Stimulated activated CD8-positive, alpha-beta memory T cell treated with anti-CD3 and anti-CD28 coated beads, Interleukin-7, amount 100 ng/mL, for 24 hours (primary cell): ENCODE measurements at regions not wholly inside any gene's neighbourhood (a gene's known extent, or its start where the extent isn't known, plus 50 kb on each side); places are given as distances from the start of the nearest gene placed in this dataset.
"Not testable (repeated sequence)": the region's sequence is repeated elsewhere in the genome, so short reads cannot be mapped to it uniquely, and the experiment has no call there.

Experiments
- DNase-seq: peaks from one replicate; pipeline ENCODE4 v3.0.0-alpha.2; 2020; ENCODE audit warnings: low read depth

DNA sequence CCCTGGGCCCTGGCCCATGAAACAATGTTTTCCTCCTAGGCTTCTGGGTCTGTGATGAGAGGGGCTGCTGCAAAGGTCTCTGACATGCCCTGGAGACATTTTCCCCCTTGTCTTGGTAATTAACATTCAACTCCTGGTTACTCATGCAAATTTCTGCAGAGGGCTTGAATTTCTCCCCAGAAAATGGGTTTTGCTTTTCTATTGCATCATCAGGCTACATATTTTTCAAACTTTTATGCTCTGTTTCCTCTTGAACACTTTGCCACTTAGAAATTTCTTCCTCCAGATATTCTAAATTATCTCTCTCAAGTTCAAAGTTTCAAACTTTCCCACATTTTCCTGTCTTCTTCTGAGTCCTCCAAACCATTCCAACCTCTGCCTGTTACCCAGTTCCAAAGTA, 98.2 kb upstream of the TCF21 start:
- not testable (repeated sequence) for DNase-seq

DNA sequence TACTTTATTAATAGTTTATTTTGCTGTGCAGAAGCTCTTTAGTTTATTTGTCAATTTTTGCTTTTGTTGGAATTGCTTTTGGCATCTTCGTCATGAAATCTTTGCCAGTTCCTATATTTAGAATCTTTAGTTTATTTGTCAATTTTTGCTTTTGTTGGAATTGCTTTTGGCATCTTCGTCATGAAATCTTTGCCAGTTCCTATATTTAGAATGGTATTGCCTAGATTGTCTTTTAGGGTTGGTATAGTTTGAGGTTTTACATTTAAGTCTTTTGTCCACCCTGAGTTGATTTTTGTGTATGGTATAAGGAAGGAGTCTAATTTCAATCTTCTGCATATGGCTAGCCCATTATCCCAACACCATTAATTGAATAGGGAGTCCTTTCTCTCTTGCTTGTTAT, 93.9 kb upstream of the TCF21 start:
- not testable (repeated sequence) for DNase-seq

DNA sequence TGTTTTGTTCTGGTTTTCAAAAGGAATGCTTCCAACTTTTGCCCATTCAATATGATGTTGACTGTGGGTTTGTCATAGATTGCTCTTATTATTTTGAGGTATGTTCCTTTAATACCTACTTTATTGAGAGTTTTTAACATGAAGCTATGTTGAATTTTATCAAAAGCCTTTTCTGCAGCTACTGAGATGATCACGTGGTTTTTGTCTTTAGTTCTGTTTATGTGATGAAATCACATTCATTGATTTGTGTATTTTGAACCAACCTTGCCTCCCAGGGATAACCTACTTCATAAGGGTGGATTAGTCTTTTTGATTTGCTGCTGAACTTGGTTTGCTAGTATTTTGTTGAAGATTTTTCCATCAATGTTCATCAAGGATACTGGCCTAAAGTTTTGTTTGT, 92.7 kb upstream of the TCF21 start:
- no peak for DNase-seq

DNA sequence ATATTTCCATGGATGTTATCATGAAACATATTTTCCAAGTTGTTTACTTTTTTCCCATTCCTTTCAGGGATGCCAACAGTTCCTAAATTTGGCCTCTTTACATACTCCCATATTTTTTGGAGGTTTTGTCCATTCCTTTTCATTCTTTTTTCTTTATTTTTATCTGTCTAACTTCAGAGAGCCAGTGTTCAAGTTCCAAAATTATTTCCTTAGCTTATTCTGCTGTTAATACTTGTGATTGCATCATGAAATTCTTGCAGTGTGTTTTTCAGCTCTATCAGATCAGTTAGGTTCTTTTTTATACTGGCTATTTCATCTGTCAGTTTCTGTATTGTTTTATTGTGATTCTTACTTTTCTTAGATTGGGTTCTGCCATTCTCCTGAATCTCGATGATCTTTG, 89.9 kb upstream of the TCF21 start:
- DNase-seq = no peak

DNA sequence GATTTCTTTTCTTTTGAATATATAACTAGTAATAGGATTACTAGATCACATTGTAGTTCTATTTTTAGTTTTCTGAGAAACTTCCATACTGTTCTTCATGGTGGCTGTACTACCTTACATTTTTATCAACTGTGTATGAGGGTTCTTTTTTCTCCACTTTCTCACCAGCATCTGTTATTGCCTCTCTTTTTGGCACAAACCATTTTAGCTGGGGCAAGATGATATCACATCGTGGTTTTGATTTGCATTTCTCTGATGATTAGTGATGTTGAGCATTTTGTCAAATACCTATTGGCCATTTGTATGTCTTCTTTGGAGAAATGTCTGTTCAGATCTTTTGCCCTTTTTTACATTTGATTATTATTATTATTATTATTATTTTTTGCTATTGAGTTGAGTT, 86.1 kb upstream of the TCF21 start:
- DNase-seq = no peak

DNA sequence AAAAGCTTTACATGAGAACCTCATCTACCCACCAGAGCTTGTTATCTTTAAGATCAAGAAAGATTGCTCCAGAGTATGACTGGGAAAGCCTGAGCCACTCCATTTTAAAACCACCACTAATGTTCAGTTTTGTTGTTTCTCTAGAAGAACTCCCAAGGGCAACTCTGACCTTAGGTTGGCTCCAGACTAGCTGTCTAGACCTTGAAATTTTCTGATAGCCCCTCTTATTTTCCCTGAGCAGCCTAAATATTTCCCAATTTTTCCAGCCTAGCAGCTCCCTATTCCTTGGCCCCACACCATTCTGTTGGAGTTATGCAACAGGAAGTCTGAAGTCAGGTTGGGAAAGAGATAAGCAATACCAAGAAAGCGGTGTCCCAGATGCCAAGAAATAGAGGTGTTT, 84.6 kb upstream of the TCF21 start:
- DNase-seq = no peak

DNA sequence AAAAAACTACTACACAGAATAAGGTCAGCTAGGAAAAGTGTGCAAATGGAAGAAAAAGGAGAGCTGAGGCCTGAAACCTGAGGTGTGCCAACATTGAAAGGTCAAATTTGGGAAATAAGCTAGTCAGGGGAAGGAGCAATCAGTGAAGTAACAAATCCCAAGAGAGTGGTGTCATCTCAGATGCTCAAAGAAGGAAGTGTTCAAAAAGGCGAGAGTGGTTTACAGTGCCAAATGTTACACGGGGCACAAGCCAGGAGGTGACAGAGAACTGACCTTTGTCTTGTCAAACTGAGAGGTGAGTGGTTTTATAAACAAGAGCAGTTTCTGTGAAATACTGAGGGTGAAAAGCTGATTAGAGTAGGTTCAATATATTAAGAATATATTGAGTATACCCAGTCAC, 83.0 kb upstream of the TCF21 start:
- no peak for DNase-seq

DNA sequence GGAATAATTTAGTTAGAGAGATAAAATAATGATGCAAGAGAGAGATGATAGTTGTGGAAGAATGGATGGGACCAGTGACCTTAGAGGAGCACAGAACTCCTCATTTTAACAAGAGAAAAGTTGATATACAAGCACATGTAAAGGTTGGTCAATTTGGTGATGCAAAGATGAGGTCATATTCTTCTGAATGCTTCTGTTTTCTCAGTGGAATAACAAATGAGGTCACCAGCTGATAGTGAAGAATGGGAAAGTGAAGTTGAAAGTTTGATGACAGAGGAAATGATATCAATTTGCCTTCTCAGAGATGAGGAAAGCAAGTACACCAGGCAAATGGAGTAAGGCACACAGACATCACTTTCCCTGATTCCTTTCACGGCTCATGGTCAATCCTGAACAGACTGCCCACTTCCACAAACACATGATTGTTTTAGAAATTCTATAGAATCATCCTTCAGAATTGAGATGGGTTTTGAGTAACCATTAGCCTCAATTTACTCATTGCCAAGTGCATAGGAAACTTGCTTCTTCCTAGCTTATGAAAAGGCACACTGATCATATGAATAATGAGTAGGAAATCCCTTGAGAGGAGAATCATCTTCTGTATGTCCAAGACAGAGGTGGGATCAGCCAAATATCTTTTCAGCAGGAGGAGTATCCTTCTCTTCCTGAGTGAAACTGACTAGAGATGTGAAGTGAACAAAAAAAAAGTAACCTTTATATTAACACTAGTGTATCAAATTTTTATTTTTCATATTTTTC, 82.4 kb upstream of the TCF21 start:
- DNase-seq = no peak

DNA sequence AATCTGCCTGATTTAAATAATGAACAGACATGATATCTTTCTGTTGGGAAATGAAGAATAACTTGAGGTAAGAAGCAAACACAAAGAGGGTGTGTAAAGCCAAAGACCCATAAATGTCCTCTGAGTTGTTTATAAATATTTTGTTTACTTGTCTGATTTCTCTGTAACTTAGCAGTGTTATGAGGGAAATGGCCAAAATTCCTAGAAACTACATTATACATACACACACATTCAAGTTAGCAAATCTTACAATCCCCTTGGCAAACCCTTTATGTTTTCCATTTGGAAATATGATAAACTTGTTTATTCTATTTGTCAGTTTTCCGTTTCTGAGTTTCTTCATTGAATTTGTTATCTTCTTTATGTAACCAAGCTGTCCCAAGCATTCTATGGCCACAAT, 81.4 kb upstream of the TCF21 start:
- DNase-seq = no peak

DNA sequence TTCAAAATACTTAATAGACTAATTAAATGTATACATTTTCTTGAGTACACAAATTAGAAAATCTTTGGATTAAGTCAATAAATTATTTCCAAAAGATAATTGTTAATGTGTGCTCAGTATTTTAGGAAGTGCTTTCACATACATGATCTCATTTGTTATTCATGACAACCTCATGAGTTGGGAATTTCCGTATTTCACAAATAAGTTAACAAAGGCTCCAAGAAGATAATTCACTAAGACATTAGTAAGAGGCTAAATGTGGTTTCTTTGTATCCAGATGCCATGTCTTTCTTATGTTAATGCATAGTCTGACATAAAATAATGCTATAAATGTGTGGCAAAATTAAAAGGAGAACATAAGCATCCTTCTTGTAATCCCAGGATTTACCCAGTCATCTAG, 79.5 kb upstream of the TCF21 start:
- DNase-seq = no peak

DNA sequence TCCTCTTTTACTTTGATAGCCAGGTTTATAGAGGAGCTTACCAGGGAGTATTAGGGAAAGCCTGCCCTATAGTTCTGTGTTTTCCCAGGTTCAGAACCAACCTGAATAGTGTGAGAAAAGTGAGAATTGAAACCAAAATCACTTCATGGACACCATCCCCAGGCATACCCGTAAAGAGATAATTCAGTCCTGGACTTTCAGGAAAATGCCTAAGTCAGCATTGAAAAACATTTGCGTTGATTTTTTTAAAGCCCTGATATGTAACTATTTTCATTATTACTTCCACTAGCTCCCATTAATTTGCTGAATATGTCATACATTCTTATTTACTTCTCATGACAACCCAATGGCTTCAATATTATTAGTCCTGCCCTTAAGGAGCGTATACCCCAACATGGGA, 77.4 kb upstream of the TCF21 start:
- DNase-seq = no peak

DNA sequence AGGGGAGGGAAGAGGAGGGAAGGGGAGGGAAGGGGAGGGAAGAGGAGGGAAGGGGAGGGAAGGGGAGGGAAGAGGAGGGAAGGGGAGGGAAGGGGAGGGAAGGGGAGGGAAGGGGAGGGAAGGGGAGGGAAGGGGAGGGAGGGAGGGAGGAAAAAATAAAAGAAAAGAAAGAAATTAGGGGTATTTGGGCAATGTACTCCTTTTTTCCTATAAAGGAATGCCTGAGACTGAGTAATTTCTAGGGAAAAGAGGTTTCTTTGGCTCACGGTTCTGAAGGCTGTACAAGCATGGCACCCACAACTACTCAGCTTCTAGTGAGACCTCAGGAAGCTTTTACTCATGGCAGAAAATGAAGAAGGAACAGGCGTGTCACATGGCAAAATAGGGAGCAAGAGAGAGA, 76.5 kb upstream of the TCF21 start:
- DNase-seq = not testable (repeated sequence)

DNA sequence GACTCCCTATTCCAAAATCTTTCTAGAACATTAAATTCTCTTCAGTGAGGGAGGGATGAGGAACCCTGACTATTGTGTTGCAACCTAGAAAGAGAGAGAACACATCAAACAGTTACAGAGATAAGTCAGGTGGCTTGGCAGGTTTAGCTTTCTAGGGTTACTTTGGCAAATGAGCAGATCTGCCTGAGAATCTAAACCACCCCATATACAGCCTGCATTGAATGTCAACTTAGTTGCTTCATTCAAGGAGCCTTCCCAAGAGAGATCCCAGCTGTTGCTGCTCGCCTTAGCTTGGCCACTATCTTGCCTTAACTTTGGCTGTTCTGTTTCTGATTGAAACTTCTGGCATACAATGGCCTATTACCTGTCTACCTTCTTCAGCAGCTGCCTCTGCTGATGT, 74.7 kb upstream of the TCF21 start:
- no peak for DNase-seq

DNA sequence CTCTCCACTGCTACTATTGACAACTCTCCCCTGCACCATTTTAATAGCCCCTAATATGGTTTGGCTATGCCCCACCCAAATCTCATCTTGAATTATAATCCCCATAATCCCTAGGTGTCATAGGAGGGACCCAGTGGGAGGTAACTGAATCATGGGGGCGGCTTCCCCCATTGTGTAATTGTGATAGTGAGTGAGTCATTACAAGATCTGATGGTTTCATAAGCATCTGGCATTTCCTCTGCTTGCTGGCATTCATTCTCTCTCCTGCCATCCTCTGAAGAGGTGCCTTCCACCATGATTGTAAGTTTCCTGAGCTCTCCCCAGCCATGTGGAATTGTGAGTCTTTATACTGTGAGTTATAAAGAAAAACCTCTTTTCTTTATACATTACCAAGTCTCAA, 74.1 kb upstream of the TCF21 start:
- no peak for DNase-seq

DNA sequence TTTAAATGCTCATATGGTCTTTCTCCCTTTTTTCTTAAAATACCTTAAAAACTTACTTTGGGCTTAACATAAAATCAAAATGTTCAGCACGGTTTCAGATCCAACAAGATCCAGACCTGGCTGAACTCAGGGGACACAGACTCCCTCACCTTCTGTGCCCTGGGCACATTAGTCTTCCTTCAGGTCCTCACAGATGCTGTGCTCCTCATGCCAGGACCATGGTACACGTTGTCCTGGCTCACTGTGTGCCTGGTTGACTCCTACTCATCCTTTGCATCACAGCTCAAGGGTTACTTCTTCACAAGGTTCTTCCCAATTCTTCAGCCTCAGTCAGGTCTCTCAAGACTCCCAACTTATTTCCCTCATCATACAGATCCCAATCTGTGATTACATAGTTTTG, 73.6 kb upstream of the TCF21 start:
- no peak for DNase-seq

DNA sequence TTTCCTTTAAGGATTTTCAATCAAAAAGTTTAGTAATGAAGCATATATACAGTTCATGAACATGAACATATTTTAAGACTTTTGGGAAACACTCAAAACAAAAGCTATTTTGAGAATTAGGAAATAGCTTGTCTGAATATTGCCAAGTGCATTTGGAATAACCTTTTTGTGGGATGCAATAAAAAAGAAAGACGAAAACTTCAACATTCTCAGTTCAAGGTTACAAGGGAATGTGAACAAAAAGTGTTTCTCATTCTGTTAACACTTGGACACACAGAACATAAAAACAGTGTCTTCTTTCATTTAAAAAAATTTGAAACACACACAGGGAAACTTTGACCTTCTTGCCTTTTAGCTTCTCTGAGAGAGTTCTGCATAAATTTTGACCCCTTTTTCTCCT, 72.7 kb upstream of the TCF21 start:
- no peak for DNase-seq

DNA sequence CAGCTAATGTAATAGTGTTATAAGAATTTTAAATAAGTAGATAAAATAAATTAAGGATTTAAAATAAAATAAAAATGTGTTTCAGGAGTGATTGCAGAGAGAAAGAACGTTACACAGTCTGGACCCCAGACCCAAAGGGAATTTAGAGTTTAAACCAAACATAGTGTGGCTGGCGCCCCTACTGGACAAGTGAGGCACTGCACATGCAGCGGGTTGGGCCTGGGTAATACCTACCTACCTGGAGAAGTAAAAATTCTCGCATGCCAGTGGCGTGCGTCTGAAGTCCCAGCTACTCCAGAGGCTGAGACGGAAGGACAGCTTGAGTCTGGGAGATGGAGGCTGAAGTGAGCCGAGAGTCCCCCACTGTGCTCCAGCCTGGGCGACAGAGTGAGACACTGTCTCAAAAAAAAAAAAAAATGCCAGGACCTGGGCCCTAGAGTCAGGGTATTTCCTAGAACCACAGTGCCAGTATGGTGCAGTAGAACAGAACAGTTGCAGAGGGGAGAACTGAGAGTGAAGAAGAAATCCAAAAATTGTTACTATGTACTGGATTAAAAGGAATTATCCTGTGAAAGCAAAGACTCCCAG, 71.4 kb upstream of the TCF21 start:
- peak; percentile 38 for DNase-seq

DNA sequence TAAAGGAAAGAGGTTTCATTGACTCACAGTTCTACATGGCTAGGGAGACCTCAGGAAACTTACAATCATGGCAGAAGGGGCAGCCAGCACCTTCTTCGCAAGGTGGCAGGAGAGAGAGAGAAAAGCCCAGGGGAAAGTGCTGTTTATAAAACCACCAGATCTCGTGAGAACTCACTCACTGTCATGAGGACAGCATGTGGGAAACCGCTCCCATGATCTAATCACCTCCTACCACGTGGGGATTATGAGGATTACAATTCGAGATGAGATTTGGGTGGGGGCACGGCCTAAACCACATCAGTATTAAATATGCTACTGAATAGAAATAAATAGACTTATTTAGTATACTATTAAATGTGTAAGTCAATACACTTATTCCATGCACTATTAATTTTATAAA, 70.6 kb upstream of the TCF21 start:
- DNase-seq = no peak

DNA sequence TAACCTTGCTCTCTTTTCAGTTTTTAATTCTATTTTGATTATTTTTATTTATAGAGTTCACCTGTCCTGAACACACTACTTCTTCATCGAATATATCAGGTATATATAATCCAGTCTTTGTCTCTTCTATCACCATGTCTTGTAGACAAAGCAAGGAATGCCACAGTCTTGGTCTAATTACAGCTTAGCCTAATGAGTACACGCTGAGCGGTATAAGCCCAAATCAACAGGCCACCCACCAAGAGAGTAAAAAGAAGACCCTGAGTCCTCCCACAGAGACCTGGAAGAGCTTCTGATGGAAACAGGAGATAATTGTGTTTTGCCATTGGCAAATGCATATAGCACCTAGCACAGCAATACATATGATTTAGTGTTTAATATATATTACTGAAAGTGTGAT, 68.7 kb upstream of the TCF21 start:
- DNase-seq = no peak

DNA sequence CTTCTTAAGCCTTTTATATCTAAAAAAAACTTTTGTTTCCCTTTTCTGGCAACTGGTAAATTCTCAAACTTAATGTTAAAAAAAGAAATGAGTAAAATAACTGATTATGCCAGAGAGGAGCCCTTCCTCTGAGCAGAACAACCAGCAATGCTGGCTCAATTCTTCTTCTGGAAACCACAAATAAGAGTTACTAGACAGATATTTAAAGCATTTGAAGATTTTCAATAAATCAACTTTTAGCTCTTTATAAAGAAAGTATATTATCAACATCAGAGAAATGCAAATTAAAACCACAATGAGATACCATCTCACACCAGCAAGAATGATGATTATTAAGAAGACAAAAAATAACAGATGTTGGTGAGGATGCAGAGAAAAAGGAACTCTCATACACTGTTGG, 61.1 kb upstream of the TCF21 start:
- no peak for DNase-seq

DNA sequence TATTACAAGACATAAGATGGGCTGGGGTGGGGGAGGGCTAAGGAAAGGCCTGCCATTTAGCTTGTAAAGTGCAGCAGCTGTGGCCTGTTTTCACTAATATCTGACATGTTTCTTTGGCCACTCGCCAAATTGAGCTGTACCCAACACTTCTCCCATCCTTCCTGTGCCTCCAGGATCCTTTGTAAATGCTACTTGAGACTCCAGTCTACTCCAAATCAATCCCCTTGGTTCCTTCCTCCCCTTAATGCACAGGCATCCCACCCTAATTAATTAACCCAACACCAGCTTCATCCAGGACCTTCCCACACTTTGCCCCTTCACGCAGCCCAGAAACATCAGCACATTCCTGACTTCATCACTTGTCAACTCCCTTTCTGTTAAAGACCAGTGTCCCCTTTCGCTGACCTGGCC, 55.0 kb upstream of the TCF21 start:
- DNase-seq = no peak

DNA sequence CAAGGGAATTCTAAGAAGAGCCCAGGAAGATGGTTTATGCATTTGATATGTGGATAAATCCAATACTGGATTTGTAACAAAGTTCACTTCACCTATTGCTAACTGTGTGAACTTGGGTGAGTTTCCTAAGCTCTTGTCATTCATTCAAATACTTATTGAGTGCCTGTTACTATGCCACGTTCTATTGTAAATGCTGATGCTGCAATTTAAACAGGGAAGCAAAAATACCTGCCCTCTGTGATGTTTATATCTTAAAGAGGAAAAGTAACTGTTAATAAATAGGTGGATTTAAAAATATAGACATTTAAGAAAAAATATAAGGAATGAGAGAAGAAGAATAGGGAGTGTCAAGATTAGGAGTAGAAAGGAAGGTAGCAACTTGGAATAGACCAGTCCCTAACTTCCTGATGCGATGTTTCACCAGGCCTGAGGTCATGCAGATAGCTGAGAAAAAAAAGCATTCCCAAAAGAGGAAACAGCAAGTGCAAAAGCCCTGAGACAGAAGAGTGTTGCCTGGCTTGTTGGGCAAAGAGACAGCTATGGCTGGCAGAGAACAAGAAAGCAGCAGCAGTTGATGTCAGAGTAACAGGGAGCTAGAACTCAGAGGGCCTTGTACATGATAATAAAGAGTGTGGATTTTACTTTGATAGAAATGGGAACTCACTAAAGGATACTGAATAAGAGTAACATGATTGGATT, 54.3 kb upstream of the TCF21 start:
- no peak for DNase-seq

DNA sequence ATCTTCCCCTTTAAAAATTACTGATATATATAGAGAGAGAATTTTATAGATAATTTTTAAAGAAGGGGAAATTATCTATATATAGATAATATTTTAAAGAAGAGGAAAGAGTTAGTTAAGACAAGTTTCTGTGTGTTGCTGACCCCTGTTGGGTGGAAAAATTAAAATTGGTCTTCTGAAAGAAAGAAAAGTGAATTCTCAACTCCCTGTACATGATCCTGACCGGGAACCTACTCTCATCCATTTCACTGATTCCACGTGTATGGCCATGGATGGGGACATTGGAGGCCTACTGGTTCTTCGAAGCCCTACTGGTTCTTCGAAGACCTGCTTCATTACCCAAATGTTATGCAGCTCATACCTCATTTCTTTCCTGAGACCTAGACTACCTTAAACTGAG, 53.0 kb upstream of the TCF21 start:
- DNase-seq = no peak
